Mesodermal cell (in vitro differentiated cells): ENCODE measurements at regions not wholly inside any gene's neighbourhood (a gene's known extent, or its start where the extent isn't known, plus 50 kb on each side); places are given as distances from the start of the nearest gene placed in this dataset.
"Not testable (repeated sequence)": the region's sequence is repeated elsewhere in the genome, so short reads cannot be mapped to it uniquely, and the experiment has no call there.

Experiments used
- H3K27ac ChIP-seq: 2 replicates; pipeline ENCODE4 v1.7.0; 2013; ENCODE audit warnings: mild to moderate bottlenecking, low read depth, low read length, moderate library complexity; ENCODE audit not compliant: severe bottlenecking
- H3K36me3 ChIP-seq: 2 replicates; pipeline ENCODE4 v1.7.1; 2013; ENCODE audit warnings: mild to moderate bottlenecking, low read length, moderate library complexity; ENCODE audit not compliant: control insufficient read depth, insufficient read depth
- H3K4me1 ChIP-seq: one replicate; pipeline ENCODE4 v1.7.1; 2013; ENCODE audit warnings: mild to moderate bottlenecking, low read length; ENCODE audit not compliant: insufficient read depth, control insufficient read depth, poor library complexity, severe bottlenecking
- H3K4me3 ChIP-seq: 2 replicates; pipeline ENCODE4 v1.7.0; 2013; ENCODE audit warnings: low read length, control low read depth, mild to moderate bottlenecking; ENCODE audit not compliant: insufficient read depth, poor library complexity, severe bottlenecking; ENCODE audit errors: extremely low read depth
- H3K9me3 ChIP-seq: 2 replicates; pipeline ENCODE4 v1.7.1; 2013; ENCODE audit warnings: mild to moderate bottlenecking, low read length, moderate library complexity; ENCODE audit not compliant: control insufficient read depth
- WGBS, 2 experiments: methylation state at CpG; one replicate each; pipeline ENCODE4 v1.1.5; 2013; ENCODE audit warnings: missing lambda C conversion rate in 2 of 2; ENCODE audit not compliant: insufficient coverage in 2 of 2; 5-methylcytosine and 5-hydroxymethylcytosine counted together

GRCh38 chr17:13419676-13420075, 182.1 kb downstream of the HS3ST3A1 start:
- Histone ChIP-seq H3K27ac (no peak overlapping the region), H3K4me1 (peaks cover 9% of the 10 kb centered on the region), H3K9me3 (no peaks in the 10 kb centered on the region), H3K36me3 (no peaks in the 10 kb centered on the region), H3K4me3 (no peak overlapping the region)
- 96 to 100% methylated on average over 5 to 6 of the region's 6 CpGs for WGBS, 2 experiments

DNA sequence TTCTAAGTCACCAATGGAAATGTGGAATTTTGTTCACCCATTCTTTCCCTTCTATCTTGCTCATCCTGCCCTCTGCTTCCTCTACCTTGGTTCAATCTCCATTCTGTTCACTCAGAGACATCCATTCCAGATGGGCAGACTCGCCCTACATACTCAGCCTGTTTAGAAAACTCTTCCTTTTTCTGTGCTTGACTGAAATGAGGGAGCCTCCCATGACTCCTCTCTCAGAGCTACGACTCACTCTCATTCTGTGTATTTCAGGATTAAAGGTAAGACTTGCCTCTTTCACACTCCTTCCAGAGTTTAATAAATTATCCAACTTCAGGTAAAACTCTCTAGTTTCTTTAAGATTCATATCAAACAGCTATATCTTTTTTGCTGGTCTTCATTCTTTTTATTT, 182.8 kb downstream of the HS3ST3A1 start:
- 80 to 94% methylated on average over 1 to 2 of the region's 2 CpGs for WGBS, 2 experiments

DNA sequence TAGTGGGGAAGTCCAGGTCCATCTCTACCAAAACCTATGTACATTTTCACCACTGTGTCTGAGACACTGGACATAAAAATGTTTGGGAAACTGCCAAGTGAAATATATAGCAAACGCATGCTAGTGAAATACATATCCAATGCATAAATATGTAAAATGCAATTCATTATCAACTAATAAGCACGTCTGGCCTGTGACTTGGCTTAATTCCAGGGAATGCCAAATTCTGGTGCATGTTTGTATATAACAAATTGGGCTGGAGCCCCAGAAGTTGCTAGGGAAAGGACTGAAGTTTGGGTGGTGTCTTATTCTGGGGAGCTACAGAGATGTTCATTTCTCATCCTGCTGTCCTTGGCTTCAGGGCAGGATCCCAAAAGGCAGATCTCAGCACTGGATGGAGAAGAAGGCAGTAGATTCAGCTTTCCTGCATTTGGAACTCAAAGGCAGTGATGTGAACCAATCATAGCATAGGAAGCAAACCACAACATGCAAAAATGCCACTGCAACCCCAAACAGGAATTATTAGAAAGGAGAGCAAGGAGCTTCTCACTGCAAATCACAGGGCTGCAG, 184.3 kb downstream of the HS3ST3A1 start:
- Histone ChIP-seq H3K9me3 (no peaks in the 10 kb centered on the region), H3K4me1 (peaks cover 13% of the 10 kb centered on the region), H3K4me3 (no peak overlapping the region), H3K27ac (no peak overlapping the region), H3K36me3 (no peaks in the 10 kb centered on the region)
- WGBS, 2 experiments = 83% methylated on average over 1 of the region's 2 CpGs; no CpG with 5 or more reads in 1 of the 2 experiments

More for the DNA sequence above, 182.8 kb downstream of the HS3ST3A1 start:
- no peaks in the 10 kb centered on the region for H3K9me3 ChIP-seq
- H3K36me3 ChIP-seq = no peaks in the 10 kb centered on the region
- H3K4me1 ChIP-seq = peaks cover 9% of the 10 kb centered on the region
- no peak overlapping the region for H3K27ac ChIP-seq
- no peak overlapping the region for H3K4me3 ChIP-seq

GRCh38 chr17:13416748-13417363, 184.9 kb downstream of the HS3ST3A1 start:
- Histone ChIP-seq H3K27ac (no peak overlapping the region), H3K36me3 (no peaks in the 10 kb centered on the region), H3K4me3 (no peak overlapping the region), H3K9me3 (no peaks in the 10 kb centered on the region), H3K4me1 (peaks cover 13% of the 10 kb centered on the region)
- WGBS, 2 experiments = 71 to 88% methylated on average over 1 of the region's 3 CpGs

GRCh38 chr17:13415871-13416416, 185.8 kb downstream of the HS3ST3A1 start:
- Histone ChIP-seq H3K4me3 (no peak overlapping the region), H3K27ac (no peak overlapping the region), H3K4me1 (peaks cover 18% of the 10 kb centered on the region), H3K36me3 (no peaks in the 10 kb centered on the region), H3K9me3 (no peaks in the 10 kb centered on the region)
- WGBS, 2 experiments = 89 to 90% methylated on average over 13 of the region's 13 CpGs

DNA sequence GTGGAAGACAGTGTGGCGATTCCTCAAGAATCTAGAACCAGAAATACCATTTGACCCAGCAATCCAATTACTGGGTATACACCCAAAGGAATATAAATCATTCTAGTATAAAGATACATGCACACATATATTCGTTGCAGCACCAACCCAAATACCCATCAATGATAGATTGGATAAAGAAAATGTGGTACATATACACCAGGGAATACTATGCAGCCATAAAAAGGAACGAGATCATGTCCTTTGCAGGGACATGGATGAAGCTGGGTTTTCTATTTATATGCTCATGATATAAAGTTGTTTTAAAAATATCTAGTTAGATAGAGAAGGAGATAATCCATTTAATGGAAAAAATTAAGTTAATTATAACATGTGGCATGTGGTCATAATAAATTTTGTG, 186.5 kb downstream of the HS3ST3A1 start:
- H3K9me3 ChIP-seq, H3K27ac ChIP-seq, H3K4me3 ChIP-seq, H3K36me3 ChIP-seq: not testable (repeated sequence)
- peaks cover 19% of the 10 kb centered on the region for H3K4me1 ChIP-seq
- WGBS, 2 experiments = 100% methylated on average over 1 of the region's 3 CpGs; no CpG with 5 or more reads in 1 of the 2 experiments

- Histone ChIP-seq H3K9me3 (no peaks in the 10 kb centered on the region), H3K4me1 (peaks cover 24% of the 10 kb centered on the region), H3K4me3 (no peak overlapping the region), H3K36me3 (no peaks in the 10 kb centered on the region), H3K27ac (no peak overlapping the region)
- WGBS, 2 experiments = 80 to 88% methylated on average over 5 to 6 of the region's 7 CpGs
These were observed 188.7 kb downstream of the HS3ST3A1 start for GRCh38 chr17:13413001-13413400.

- H3K9me3 ChIP-seq = no peaks in the 10 kb centered on the region
- H3K27ac ChIP-seq = no peak overlapping the region
- 80 to 100% methylated on average over 1 of the region's 2 CpGs for whole genome bisulfite sequencing, 2 experiments
- no peaks in the 10 kb centered on the region for H3K36me3 ChIP-seq
- no peak overlapping the region for H3K4me3 ChIP-seq
- H3K4me1 ChIP-seq = peaks cover 18% of the 10 kb centered on the region
These were observed 190.9 kb downstream of the HS3ST3A1 start for GRCh38 chr17:13410874-13411273.

GRCh38 chr17:13410214-13410613, 191.5 kb downstream of the HS3ST3A1 start:
- WGBS, 2 experiments = 87 to 92% methylated on average over 2 of the region's 3 CpGs
- H3K4me1 ChIP-seq = peaks cover 15% of the 10 kb centered on the region
- H3K9me3 ChIP-seq = no peaks in the 10 kb centered on the region
- no peak overlapping the region for H3K27ac ChIP-seq
- H3K4me3 ChIP-seq = no peak overlapping the region
- H3K36me3 ChIP-seq = no peaks in the 10 kb centered on the region

- Histone ChIP-seq H3K9me3 (no peaks in the 10 kb centered on the region), H3K4me1 (peaks cover 15% of the 10 kb centered on the region), H3K36me3 (no peaks in the 10 kb centered on the region), H3K27ac (no peak overlapping the region), H3K4me3 (no peak overlapping the region)
- 100% methylated on average over 1 of the region's 1 CpG; no CpG with 5 or more reads in 1 of the 2 experiments for WGBS, 2 experiments
These were observed 192.3 kb downstream of the HS3ST3A1 start for GRCh38 chr17:13409455-13409854.

GRCh38 chr17:13407381-13407780, 194.3 kb downstream of the HS3ST3A1 start:
- Histone ChIP-seq H3K36me3 (no peaks in the 10 kb centered on the region), H3K27ac (no peak overlapping the region), H3K4me3 (no peak overlapping the region), H3K4me1 (peaks cover 11% of the 10 kb centered on the region), H3K9me3 (no peaks in the 10 kb centered on the region)
- 93 to 100% methylated on average over 5 of the region's 6 CpGs for WGBS, 2 experiments
